ENCODE measurements at regions not wholly inside any gene's neighbourhood (a gene's known extent, or its start where the extent isn't known, plus 50 kb on each side); places are given as distances from the start of the nearest gene placed in this dataset.

GRCh38 chr18:65398347-65399075 lies 352.3 kb upstream of the CDH7 start:
- BruUV-seq (replicated peaks), result no TSS peak
- WGBS (ENCODE audit: insufficient coverage, low coverage, missing lambda C conversion rate), result 0% methylated on average over 4 of the region's 4 CpGs
- H3K36me3 ChIP-seq (ENCODE audit: control insufficient read depth, insufficient read depth, low read length), result no peaks in the 10 kb centered on the region
- intact Hi-C loops (cut with micrococcal nuclease), result no loop called here
- no peaks in the 10 kb centered on the region for H3K9me3 ChIP-seq (replicated peaks; ENCODE audit: control insufficient read depth, insufficient read depth, low read depth, low read length)
- H3K4me1 ChIP-seq (replicated peaks in 1 of 2; ENCODE audit: control insufficient read depth in 2 of 2, insufficient read depth in 2 of 2, low read length in 2 of 2), result no peaks in the 10 kb centered on the region
- no peak for DNase-seq (ENCODE audit: extremely low read depth in 1 of 4, low spot score in 3 of 4)
- H3K27me3 ChIP-seq (ENCODE audit: control insufficient read depth in 2 of 2, insufficient read depth in 2 of 2, low read length in 2 of 2), result no peaks in the 10 kb centered on the region
- ChIA-PET CTCF (ENCODE audit: low intra/inter-chr PET ratio) (no interaction called here), POLR2A (no interaction called here)
- no peaks in the 10 kb centered on the region for H4K20me1 ChIP-seq (replicated peaks; ENCODE audit: control insufficient read depth, insufficient read depth, low read length)
- H2AFZ ChIP-seq (ENCODE audit: low read depth, low read length), result no peak overlapping the region
- H3K9ac ChIP-seq (ENCODE audit: insufficient read depth in 1 of 2, low read depth in 2 of 2, low read length in 2 of 2), result no peak overlapping the region
- H3K4me2 ChIP-seq (ENCODE audit: insufficient read depth, low read length), result no peak overlapping the region
- no peak overlapping the region for H3K27ac ChIP-seq (ENCODE audit: extremely low read depth, low read depth, low read length)
- in situ Hi-C loops (cut with MboI), result no loop called here
- no peak for FAIRE-seq
- no peaks in the 10 kb centered on the region for H3K9me1 ChIP-seq (ENCODE audit: control insufficient read depth, insufficient read depth, low read length)
- no peaks in the 10 kb centered on the region for H3K79me2 ChIP-seq (ENCODE audit: control insufficient read depth, insufficient read depth, low read length)
- H3K4me3 ChIP-seq, result no peak overlapping the region
- no peak for ATAC-seq
- TF ChIP-seq RBM22 (IDR thresholded peaks at IDR 0.05; ENCODE audit: low read depth, low read length, poor library complexity, severe bottlenecking) (no peak), ZNF75A (CRISPR knock-in tag; IDR thresholded peaks at IDR 0.05) (no peak), ZNF408 (CRISPR knock-in tag; IDR thresholded peaks at IDR 0.05; ENCODE audit: low read depth) (no peak), TFAP4 (CRISPR knock-in tag; IDR thresholded peaks at IDR 0.05; ENCODE audit: borderline replicate concordance) (no peak), POU5F1 (IDR thresholded peaks at IDR 0.05; ENCODE audit: borderline replicate concordance, low read depth, low read length, partially characterized antibody) (no peak), SLC30A9 (CRISPR knock-in tag; IDR thresholded peaks at IDR 0.05) (no peak), ZNF12 (CRISPR knock-in tag; IDR thresholded peaks at IDR 0.05) (no peak), ZBTB9 (CRISPR knock-in tag; IDR thresholded peaks at IDR 0.05) (no peak), ZNF354B (CRISPR knock-in tag; IDR thresholded peaks at IDR 0.05) (no peak), TSC22D4 (tag; IDR thresholded peaks at IDR 0.05) (no peak), HOMEZ (CRISPR knock-in tag; IDR thresholded peaks at IDR 0.05) (no peak), E2F1 (CRISPR knock-in tag; IDR thresholded peaks at IDR 0.05) (no peak), STAT6 (CRISPR knock-in tag; IDR thresholded peaks at IDR 0.05) (no peak)

Measured in K562 (cell line).